ENCODE measurements at regions not wholly inside any gene's neighbourhood (a gene's known extent, or its start where the extent isn't known, plus 50 kb on each side); places are given as distances from the start of the nearest gene placed in this dataset.

- H3K9me2 ChIP-seq (replicated peaks; ENCODE audit: control insufficient read depth, low read length): no peaks in the 10 kb centered on the region
- H3K4me2 ChIP-seq (ENCODE audit: low read length): no peak overlapping the region
- no peaks in the 10 kb centered on the region for H3F3A ChIP-seq (ENCODE audit: control insufficient read depth, insufficient read depth)
- no peaks in the 10 kb centered on the region for H4K20me1 ChIP-seq (ENCODE audit: control insufficient read depth, insufficient read depth, low read depth, low read length)
- no peak overlapping the region for H3K27ac ChIP-seq (ENCODE audit: low read depth, low read length)
- no peaks in the 10 kb centered on the region for H3K4me1 ChIP-seq (ENCODE audit: control insufficient read depth, low read length)
- TF ChIP-seq CTCF (IDR thresholded peaks at IDR 0.05; ENCODE audit: low read depth, low read length, poor library complexity, severe bottlenecking) (no peak), EZH2phosphoT487 (IDR thresholded peaks at IDR 0.05; ENCODE audit: borderline replicate concordance, low read length) (no peak)
- no peaks in the 10 kb centered on the region for H3K36me3 ChIP-seq (ENCODE audit: control insufficient read depth, low read length)
- H3K9me3 ChIP-seq (ENCODE audit: control insufficient read depth, insufficient read depth, low read length): no peaks in the 10 kb centered on the region
- H3K27me3 ChIP-seq (ENCODE audit: control insufficient read depth, low read length): no peaks in the 10 kb centered on the region
- no peak overlapping the region for H3K4me3 ChIP-seq (ENCODE audit: low read length)
- H3K79me2 ChIP-seq (ENCODE audit: control insufficient read depth, low read length): no peaks in the 10 kb centered on the region
Observed at GRCh38 chr15:45970542-45970941, 335.7 kb downstream of the SQOR start.

GRCh38 chr15:45980366-45980765 is 345.5 kb downstream of the SQOR start:
- no peak overlapping the region for H3K27ac ChIP-seq (ENCODE audit: low read depth, low read length)
- no peaks in the 10 kb centered on the region for H3K36me3 ChIP-seq (ENCODE audit: control insufficient read depth, low read length)
- no peaks in the 10 kb centered on the region for H3K79me2 ChIP-seq (ENCODE audit: control insufficient read depth, low read length)
- H3F3A ChIP-seq (ENCODE audit: control insufficient read depth, insufficient read depth): no peaks in the 10 kb centered on the region
- H3K9me3 ChIP-seq (ENCODE audit: control insufficient read depth, insufficient read depth, low read length): no peaks in the 10 kb centered on the region
- no peak for TF ChIP-seq CTCF (IDR thresholded peaks at IDR 0.05; ENCODE audit: low read depth, low read length, poor library complexity, severe bottlenecking)
- no peak for TF ChIP-seq EZH2phosphoT487 (IDR thresholded peaks at IDR 0.05; ENCODE audit: borderline replicate concordance, low read length)
- no peaks in the 10 kb centered on the region for H3K4me1 ChIP-seq (ENCODE audit: control insufficient read depth, low read length)
- no peak overlapping the region for H3K4me3 ChIP-seq (ENCODE audit: low read length)
- no peaks in the 10 kb centered on the region for H3K27me3 ChIP-seq (ENCODE audit: control insufficient read depth, low read length)
- no peaks in the 10 kb centered on the region for H3K9me2 ChIP-seq (replicated peaks; ENCODE audit: control insufficient read depth, low read length)
- no peak overlapping the region for H3K4me2 ChIP-seq (ENCODE audit: low read length)
- no peaks in the 10 kb centered on the region for H4K20me1 ChIP-seq (ENCODE audit: control insufficient read depth, insufficient read depth, low read depth, low read length)

GRCh38 chr15:45981625-45982024 is 346.8 kb downstream of the SQOR start:
- H3K27ac ChIP-seq (ENCODE audit: low read depth, low read length): no peak overlapping the region
- no peak for TF ChIP-seq CTCF (IDR thresholded peaks at IDR 0.05; ENCODE audit: low read depth, low read length, poor library complexity, severe bottlenecking)
- H3K4me2 ChIP-seq (ENCODE audit: low read length): no peak overlapping the region

GRCh38 chr15:45991863-45992262 is 357.0 kb downstream of the SQOR start:
- no peaks in the 10 kb centered on the region for H3K9me2 ChIP-seq (replicated peaks; ENCODE audit: control insufficient read depth, low read length)
- TF ChIP-seq CTCF (IDR thresholded peaks at IDR 0.05; ENCODE audit: low read depth, low read length, poor library complexity, severe bottlenecking) (no peak), EZH2phosphoT487 (IDR thresholded peaks at IDR 0.05; ENCODE audit: borderline replicate concordance, low read length) (no peak)
- no peaks in the 10 kb centered on the region for H3K27me3 ChIP-seq (ENCODE audit: control insufficient read depth, low read length)
- no peaks in the 10 kb centered on the region for H4K20me1 ChIP-seq (ENCODE audit: control insufficient read depth, insufficient read depth, low read depth, low read length)
- H3K4me1 ChIP-seq (ENCODE audit: control insufficient read depth, low read length): no peaks in the 10 kb centered on the region
- H3K4me2 ChIP-seq (ENCODE audit: low read length): no peak overlapping the region
- no peaks in the 10 kb centered on the region for H3K9me3 ChIP-seq (ENCODE audit: control insufficient read depth, insufficient read depth, low read length)
- no peaks in the 10 kb centered on the region for H3K79me2 ChIP-seq (ENCODE audit: control insufficient read depth, low read length)
- no peak overlapping the region for H3K27ac ChIP-seq (ENCODE audit: low read depth, low read length)
- no peak overlapping the region for H3K4me3 ChIP-seq (ENCODE audit: low read length)
- H3K36me3 ChIP-seq (ENCODE audit: control insufficient read depth, low read length): no peaks in the 10 kb centered on the region
- no peaks in the 10 kb centered on the region for H3F3A ChIP-seq (ENCODE audit: control insufficient read depth, insufficient read depth)

More at GRCh38 chr15:45981625-45982024, 346.8 kb downstream of the SQOR start:
- Histone ChIP-seq H3F3A (ENCODE audit: control insufficient read depth, insufficient read depth) (no peaks in the 10 kb centered on the region), H3K4me1 (ENCODE audit: control insufficient read depth, low read length) (no peaks in the 10 kb centered on the region), H3K9me2 (replicated peaks; ENCODE audit: control insufficient read depth, low read length) (no peaks in the 10 kb centered on the region), H3K36me3 (ENCODE audit: control insufficient read depth, low read length) (no peaks in the 10 kb centered on the region), H4K20me1 (ENCODE audit: control insufficient read depth, insufficient read depth, low read depth, low read length) (no peaks in the 10 kb centered on the region), H3K9me3 (ENCODE audit: control insufficient read depth, insufficient read depth, low read length) (no peaks in the 10 kb centered on the region), H3K79me2 (ENCODE audit: control insufficient read depth, low read length) (no peaks in the 10 kb centered on the region), H3K27me3 (ENCODE audit: control insufficient read depth, low read length) (no peaks in the 10 kb centered on the region), H3K4me3 (ENCODE audit: low read length) (no peak overlapping the region)
